Hematopoietic multipotent progenitor cell treated with erythropoietin and hydrocortisone succinate and interleukin-3 and kit ligand, for 8 days (in vitro differentiated cells): ENCODE measurements at regions not wholly inside any gene's neighbourhood (a gene's known extent, or its start where the extent isn't known, plus 50 kb on each side); places are given as distances from the start of the nearest gene placed in this dataset.
A peak's percentile ranks its signal among the peaks of the same experiment; 100 is the strongest.
"Not testable (repeated sequence)": the region's sequence is repeated elsewhere in the genome, so short reads cannot be mapped to it uniquely, and the experiment has no call there.

Experiments
- DNase-seq: peaks from one replicate; pipeline ENCODE4 v3.0.0-alpha.2; 2015

- DNase-seq = no peak
Observed at GRCh38 chr3:40908612-40909011, 290.7 kb upstream of the CTNNB1 start.

- no peak for DNase-seq
Observed at GRCh38 chr3:40911264-40911663, 288.0 kb upstream of the CTNNB1 start.

DNA sequence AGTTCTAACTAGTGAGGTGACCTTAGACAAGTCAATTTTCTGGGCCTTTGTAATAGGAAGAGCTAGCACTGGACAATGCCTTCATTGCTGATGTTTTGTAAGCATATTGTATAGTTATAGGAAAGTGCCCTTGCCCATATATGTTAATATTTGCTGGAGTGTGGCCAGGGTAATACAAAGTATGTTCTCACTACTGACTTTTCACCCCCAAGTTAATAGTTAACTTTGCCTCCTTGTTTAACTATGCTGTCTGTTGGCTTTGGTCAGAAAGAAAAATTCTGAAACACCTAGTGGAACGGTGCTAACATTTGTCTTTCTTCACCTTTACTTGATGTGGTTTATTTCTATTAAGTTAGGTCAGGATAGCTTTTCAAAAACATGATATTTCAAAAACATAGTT is 287.4 kb upstream of the CTNNB1 start:
- no peak for DNase-seq

DNA sequence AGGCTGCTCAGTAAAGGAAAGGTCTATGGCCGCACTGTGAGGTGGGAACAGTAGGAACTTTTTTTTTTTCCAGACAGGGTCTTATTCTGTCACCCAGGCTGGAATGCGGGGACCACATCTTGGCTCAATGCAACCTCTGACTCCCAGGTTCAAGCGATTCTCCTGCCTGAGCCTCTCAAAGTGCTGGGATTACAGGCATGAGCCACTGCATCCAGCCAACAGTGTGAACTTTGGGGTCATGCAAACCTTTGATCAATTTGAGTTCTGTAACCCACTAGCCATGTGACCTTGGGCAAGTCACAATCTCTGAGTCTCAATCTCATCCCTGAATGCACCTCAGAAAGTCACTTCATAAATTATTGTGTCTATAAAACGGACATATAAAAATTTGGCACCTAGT is 286.8 kb upstream of the CTNNB1 start:
- no peak for DNase-seq

- no peak for DNase-seq
Observed at GRCh38 chr3:40913192-40913591, 286.1 kb upstream of the CTNNB1 start.

- DNase-seq = no peak
Observed at GRCh38 chr3:40913641-40914040, 285.7 kb upstream of the CTNNB1 start.

GRCh38 chr3:40914475-40914874 is 284.8 kb upstream of the CTNNB1 start:
- DNase-seq = no peak

DNA sequence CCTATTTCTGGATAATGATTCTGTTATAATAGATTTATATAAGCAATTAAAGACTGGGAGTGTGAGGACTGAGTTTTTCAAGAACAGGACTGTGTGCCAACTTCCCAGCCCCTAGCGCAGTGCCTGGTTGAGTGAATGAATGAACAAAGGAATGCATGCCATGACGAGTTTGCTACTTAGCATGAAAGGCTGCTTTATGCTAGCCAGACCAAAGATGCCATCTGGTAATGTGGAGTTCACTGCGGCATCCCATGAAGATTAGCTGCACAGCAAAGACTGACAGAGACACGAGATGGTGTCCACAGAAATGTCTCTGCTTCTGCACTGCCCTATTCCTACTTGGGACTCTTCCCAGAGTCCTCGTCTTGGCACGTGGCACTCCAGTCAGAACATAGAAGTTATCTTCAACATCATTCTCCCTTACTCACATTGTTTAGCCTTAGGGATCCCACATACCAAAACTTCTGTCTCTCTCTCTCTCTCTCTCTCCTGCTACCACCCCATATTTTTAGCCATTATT is 283.9 kb upstream of the CTNNB1 start:
- DNase-seq = no peak

- DNase-seq = no peak
Observed at GRCh38 chr3:40920041-40920440, 279.3 kb upstream of the CTNNB1 start.

DNA sequence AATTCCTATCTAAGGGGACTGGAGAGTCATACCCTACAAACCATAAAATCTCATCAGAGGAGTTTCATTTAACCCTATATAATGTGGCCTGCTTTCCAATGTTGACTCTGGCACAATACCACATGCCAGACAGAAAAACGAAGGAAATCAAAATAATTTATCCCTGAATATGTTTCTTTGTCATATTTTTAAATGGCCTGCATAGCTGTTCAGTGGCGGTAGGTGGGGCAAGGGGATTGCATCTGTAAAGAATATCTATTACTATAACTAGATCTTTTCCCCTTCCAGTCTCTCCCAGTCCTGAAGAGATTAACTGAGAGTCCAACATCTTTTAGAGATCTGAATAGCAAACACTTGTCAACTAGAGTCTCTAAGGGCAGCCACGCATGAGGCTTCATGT is 278.1 kb upstream of the CTNNB1 start:
- DNase-seq = no peak

- DNase-seq = no peak
Observed at GRCh38 chr3:40923143-40923542, 276.2 kb upstream of the CTNNB1 start.

- no peak for DNase-seq
Observed at GRCh38 chr3:40923651-40924050, 275.7 kb upstream of the CTNNB1 start.

- DNase-seq = no peak
Observed at GRCh38 chr3:40924559-40925141, 274.7 kb upstream of the CTNNB1 start.

DNA sequence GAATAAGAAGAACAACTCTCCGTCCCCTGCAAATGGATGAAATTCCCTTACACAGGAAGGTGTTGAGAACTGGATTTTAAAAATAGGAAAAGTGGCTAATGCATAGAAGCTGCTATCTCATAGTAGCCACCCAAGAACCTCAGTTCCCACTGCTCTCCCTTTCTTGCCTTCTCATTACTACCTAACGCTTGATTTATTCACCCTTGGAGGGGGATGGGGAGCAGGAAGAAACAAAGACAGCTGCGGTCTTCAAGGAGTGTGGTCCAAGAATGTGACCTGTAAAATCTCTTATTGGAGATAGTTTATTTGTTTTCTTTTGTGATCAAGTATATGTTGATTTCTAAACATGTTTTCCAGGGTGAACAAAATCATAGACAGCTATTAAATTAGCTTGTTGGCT is 274.1 kb upstream of the CTNNB1 start:
- no peak for DNase-seq

DNA sequence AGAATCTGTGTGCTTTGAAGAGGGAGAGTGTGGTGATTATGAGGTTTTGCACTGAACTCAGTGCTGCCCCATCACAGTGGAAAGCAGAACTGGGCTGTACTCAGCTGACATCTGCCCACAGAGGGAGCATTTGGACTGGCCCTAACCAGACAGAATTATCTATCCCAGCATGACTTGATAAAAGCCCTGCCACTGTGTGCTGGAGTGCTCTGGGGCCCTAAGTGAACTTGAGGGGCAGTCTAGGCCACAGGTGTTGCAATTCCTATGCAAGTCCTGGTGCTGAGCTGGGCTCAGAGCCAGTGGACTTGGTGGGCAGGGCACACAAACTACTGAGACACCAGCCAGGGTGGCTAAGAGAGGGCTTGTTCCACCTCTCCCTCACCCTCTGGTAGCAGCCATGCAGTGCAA is 269.2 kb upstream of the CTNNB1 start:
- peak; percentile 10 for DNase-seq

DNA sequence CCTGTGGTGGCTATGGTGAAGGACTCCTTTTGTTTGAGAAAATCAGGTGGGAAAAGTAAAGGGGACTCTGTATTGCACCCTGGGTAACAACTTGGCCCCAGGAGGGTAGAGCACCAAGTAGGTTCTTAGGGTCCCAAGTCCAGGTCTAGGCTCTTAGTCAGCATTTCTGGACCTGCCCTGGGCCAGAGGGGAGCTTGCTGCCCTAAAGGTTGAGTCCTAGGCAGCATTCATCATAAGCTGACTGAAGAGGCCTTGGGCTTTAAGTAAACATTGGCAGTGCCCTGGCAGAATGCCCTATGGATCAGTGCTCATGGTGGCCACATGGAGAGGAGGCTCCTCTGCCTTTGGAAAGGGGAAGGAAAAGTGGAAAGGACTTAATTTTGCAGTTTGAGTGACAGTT is 268.5 kb upstream of the CTNNB1 start:
- DNase-seq = no peak

GRCh38 chr3:40938591-40938990 is 260.7 kb upstream of the CTNNB1 start:
- DNase-seq = no peak

GRCh38 chr3:40939030-40939740 is 260.1 kb upstream of the CTNNB1 start:
- DNase-seq = no peak

GRCh38 chr3:40939741-40940130 is 259.6 kb upstream of the CTNNB1 start:
- no peak for DNase-seq

DNA sequence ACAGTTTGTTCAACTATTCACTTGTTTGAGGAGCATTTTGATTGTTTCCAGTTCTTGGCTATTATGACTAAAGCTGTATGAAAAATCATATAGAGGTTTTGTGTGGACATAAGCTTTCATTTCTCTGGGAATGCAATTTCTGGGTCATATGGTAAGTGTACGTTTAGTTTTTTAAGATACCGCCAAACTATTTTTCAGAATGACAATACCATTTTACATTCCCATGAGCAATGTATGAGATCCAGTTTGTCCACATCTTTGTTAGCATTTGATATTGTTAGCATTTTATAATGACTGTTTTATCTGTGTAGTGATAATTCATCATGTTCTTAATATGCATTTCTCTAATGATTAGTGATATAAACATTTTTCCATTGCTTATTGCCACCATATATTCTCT is 258.7 kb upstream of the CTNNB1 start:
- no peak for DNase-seq

- not testable (repeated sequence) for DNase-seq
Observed at GRCh38 chr3:40947022-40947421, 252.3 kb upstream of the CTNNB1 start.

GRCh38 chr3:40949347-40949746 is 250.0 kb upstream of the CTNNB1 start:
- not testable (repeated sequence) for DNase-seq

- no peak for DNase-seq
Observed at GRCh38 chr3:40951636-40952035, 247.7 kb upstream of the CTNNB1 start.

- DNase-seq = no peak
Observed at GRCh38 chr3:40961104-40961857, 238.0 kb upstream of the CTNNB1 start.
